SK-N-SH (cell line): ENCODE measurements at regions not wholly inside any gene's neighbourhood (a gene's known extent, or its start where the extent isn't known, plus 50 kb on each side); places are given as distances from the start of the nearest gene placed in this dataset.

Experiments
- CTCF ChIA-PET: fragments of 300-600, 350-600 bp; formaldehyde crosslinking; extraction: SDS; loops from one replicate; lab custom pipeline; 2021; lab: Yijun Ruan, JAX
- POLR2A ChIA-PET: fragments of 350-600 bp; sonication (Branson Sonifier 250); formaldehyde crosslinking; extraction: SDS; loops from one replicate; lab custom pipeline; 2020; ENCODE audit warnings: antibody characterized with exemption, inconsistent platforms; lab: Yijun Ruan, JAX
- DNase-seq: peaks from one replicate; pipeline ENCODE4 v3.0.0; 2012
- H2AFZ ChIP-seq: fragments of 200-600 bp; sonication (generic); 2 replicates; pipeline ENCODE4 v1.8.1; 2016; ENCODE audit warnings: antibody characterized with exemption, mild to moderate bottlenecking, low read depth
- H3F3A ChIP-seq: fragments of 200-600 bp; sonication (generic); replicated peaks from 2 replicates; pipeline ENCODE3; 2016; ENCODE audit warnings: antibody characterized with exemption, mild to moderate bottlenecking; ENCODE audit not compliant: insufficient read depth
- H3K27ac ChIP-seq, 2 experiments: fragments of 200-500 bp in 1 of 2; fragments of 200-600 bp in 1 of 2; sonication (Bioruptor generic) in 1 of 2; sonication (generic), shearing (Covaris generic) in 1 of 2; 2 replicates each; pipeline versions ENCODE4 v1.5.1 to v1.6.1; 2014 to 2016; ENCODE audit warnings: low read depth in 2 of 2, inconsistent platforms in 1 of 2, low read length in 1 of 2, mild to moderate bottlenecking in 1 of 2, mixed read lengths in 1 of 2
- H3K27me3 ChIP-seq: fragments of 200-600 bp; sonication (generic), shearing (Covaris generic); 2 replicates; pipeline ENCODE4 v1.6.1; 2016; ENCODE audit warnings: mixed run types; ENCODE audit not compliant: insufficient read depth
- H3K36me3 ChIP-seq, 2 experiments: fragments of 200-500 bp in 1 of 2; fragments of 200-600 bp in 1 of 2; sonication (Bioruptor generic) in 1 of 2; sonication (generic) in 1 of 2; replicated peaks in 1 of 2; 2 replicates each; pipeline versions ENCODE3 to v1.5.1; 2014 to 2016; ENCODE audit warnings: low read length in 1 of 2, mild to moderate bottlenecking in 1 of 2; ENCODE audit not compliant: insufficient read depth in 2 of 2, control insufficient read depth in 1 of 2
- H3K4me1 ChIP-seq, 2 experiments: fragments of 200-500 bp in 1 of 2; fragments of 200-600 bp in 1 of 2; sonication (Bioruptor generic) in 1 of 2; sonication (generic), shearing (Covaris generic) in 1 of 2; 2 replicates each; pipeline versions ENCODE4 v1.5.1 to v1.6.1; 2014 to 2016; ENCODE audit warnings: low read depth in 1 of 2, low read length in 1 of 2, mixed run types in 1 of 2; ENCODE audit not compliant: insufficient read depth in 2 of 2, control insufficient read depth in 1 of 2
- H3K4me2 ChIP-seq: fragments of 200-600 bp; sonication (generic), shearing (Covaris generic); 2 replicates; pipeline ENCODE4 v1.6.1; 2017; ENCODE audit warnings: mixed run types
- H3K4me3 ChIP-seq, 2 experiments: fragments of 200-500 bp in 1 of 2; fragments of 200-600 bp in 1 of 2; sonication (Bioruptor generic) in 1 of 2; sonication (generic), shearing (Covaris generic) in 1 of 2; 2 replicates each; pipeline versions ENCODE4 v1.5.1 to v1.8.1; 2014 to 2016; ENCODE audit warnings: low read depth in 2 of 2, inconsistent platforms in 1 of 2, low read length in 1 of 2, mild to moderate bottlenecking in 1 of 2, mixed read lengths in 1 of 2, moderate library complexity in 1 of 2
- H3K79me2 ChIP-seq: fragments of 200-600 bp; sonication (generic); 2 replicates; pipeline ENCODE4 v1.8.1; 2017; ENCODE audit warnings: mild to moderate bottlenecking; ENCODE audit not compliant: insufficient read depth
- H3K9ac ChIP-seq: fragments of 200-600 bp; sonication (generic); 2 replicates; pipeline ENCODE4 v1.6.1; 2017; ENCODE audit warnings: mixed run types
- H3K9me2 ChIP-seq: fragments of 200-600 bp; sonication (generic); 2 replicates; pipeline ENCODE4 v1.6.1; 2017; ENCODE audit warnings: mixed run types
- H3K9me3 ChIP-seq: fragments of 200-600 bp; sonication (generic); 2 replicates; pipeline ENCODE4 v1.6.1; 2017; ENCODE audit warnings: mixed run types, mild to moderate bottlenecking, moderate library complexity
- H4K20me1 ChIP-seq: fragments of 200-600 bp; sonication (generic); 2 replicates; pipeline ENCODE4 v1.6.1; 2017; ENCODE audit warnings: mild to moderate bottlenecking, mixed run types; ENCODE audit not compliant: insufficient read depth
- FOXM1 ChIP-seq: IDR thresholded peaks from 2 replicates; pipeline ENCODE4 v1.4.0; 2012; ENCODE audit warnings: low read depth, mild to moderate bottlenecking
- GATA2 ChIP-seq: sonication (generic); formaldehyde crosslinking; IDR thresholded peaks from 2 replicates; pipeline ENCODE4 v1.5.0; 2020; ENCODE audit warnings: mild to moderate bottlenecking, missing genetic modification reagents
- JUND ChIP-seq: IDR thresholded peaks from 2 replicates; pipeline ENCODE4 v1.4.0; 2012
- NFIC ChIP-seq: IDR thresholded peaks from 2 replicates; pipeline ENCODE4 v1.4.0; 2012; ENCODE audit warnings: borderline replicate concordance
- REST ChIP-seq: IDR thresholded peaks from 2 replicates; pipeline ENCODE4 v1.6.1; 2012; ENCODE audit warnings: mild to moderate bottlenecking, low read depth, low read length, moderate library complexity
- RFX5 ChIP-seq: IDR thresholded peaks from 2 replicates; pipeline ENCODE4 v1.6.1; 2012; ENCODE audit warnings: mild to moderate bottlenecking, improper control_type of control experiment, low read length
- RXRA ChIP-seq: IDR thresholded peaks from 2 replicates; pipeline ENCODE4 v1.4.0; 2012; ENCODE audit warnings: low read depth, mild to moderate bottlenecking, borderline replicate concordance
- SIN3A ChIP-seq: IDR thresholded peaks from 2 replicates; pipeline ENCODE4 v1.6.1; 2012; ENCODE audit warnings: low read depth, mild to moderate bottlenecking, low read length, moderate library complexity, borderline replicate concordance
- SMC3 ChIP-seq: IDR thresholded peaks from 2 replicates; pipeline ENCODE4 v1.6.1; 2012; ENCODE audit warnings: low read depth, low read length, improper control_type of control experiment
- TEAD4 ChIP-seq: IDR thresholded peaks from 2 replicates; pipeline ENCODE4 v1.4.0; 2012; ENCODE audit warnings: mild to moderate bottlenecking, borderline replicate concordance; ENCODE audit not compliant: insufficient read depth
- USF2 ChIP-seq: fragments of 150-350 bp; IDR thresholded peaks from 2 replicates; pipeline ENCODE4 v1.6.1; 2017; ENCODE audit warnings: antibody characterized with exemption, low read length, low read depth, borderline replicate concordance
- YY1 ChIP-seq: IDR thresholded peaks from 2 replicates; pipeline ENCODE4 v1.4.0; 2012; ENCODE audit warnings: low read depth, mild to moderate bottlenecking
- WGBS: methylation state at CpG from one replicate; pipeline ENCODE4 v1.1.6; 2017; ENCODE audit warnings: low lambda C conversion rate; 5-methylcytosine and 5-hydroxymethylcytosine counted together
- TF ChIP-seq, protein P1 (sequence below): fragments of 150-350 bp; IDR thresholded peaks from 2 replicates; pipeline ENCODE4 v1.6.1; 2016; ENCODE audit warnings: mild to moderate bottlenecking, low read depth, low read length
- TF ChIP-seq, protein P2 (sequence below): IDR thresholded peaks from 2 replicates; pipeline ENCODE4 v1.4.0; 2012; ENCODE audit warnings: low read depth, borderline replicate concordance

DNA sequence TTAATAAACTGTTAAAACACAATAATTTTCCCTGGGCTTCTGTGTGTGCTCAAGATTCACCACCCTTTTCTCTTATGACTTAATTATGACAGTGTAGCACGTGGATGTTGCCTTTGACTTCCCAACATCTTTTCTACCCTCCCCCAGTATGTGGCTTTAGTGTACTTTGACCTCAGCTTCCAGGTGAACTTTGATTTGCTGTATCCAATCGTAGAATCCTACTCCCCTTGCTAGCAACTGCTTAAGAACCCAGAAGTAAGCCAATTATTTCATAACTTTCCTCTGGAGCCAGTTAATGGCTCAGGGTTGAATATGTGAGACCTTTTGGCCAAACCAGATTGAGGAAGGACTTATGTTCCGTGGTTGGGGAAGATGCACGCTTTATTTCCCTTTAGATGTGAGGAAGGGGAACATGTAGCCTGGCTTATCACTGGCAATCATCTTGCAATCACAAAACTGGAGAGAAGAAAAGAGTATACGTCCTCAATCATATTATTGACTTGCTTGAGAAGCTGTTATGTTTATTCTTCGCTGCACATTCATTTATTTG, 259.6 kb upstream of the ATP2B1 start (continued):
- no peak for TF ChIP-seq REST

DNA sequence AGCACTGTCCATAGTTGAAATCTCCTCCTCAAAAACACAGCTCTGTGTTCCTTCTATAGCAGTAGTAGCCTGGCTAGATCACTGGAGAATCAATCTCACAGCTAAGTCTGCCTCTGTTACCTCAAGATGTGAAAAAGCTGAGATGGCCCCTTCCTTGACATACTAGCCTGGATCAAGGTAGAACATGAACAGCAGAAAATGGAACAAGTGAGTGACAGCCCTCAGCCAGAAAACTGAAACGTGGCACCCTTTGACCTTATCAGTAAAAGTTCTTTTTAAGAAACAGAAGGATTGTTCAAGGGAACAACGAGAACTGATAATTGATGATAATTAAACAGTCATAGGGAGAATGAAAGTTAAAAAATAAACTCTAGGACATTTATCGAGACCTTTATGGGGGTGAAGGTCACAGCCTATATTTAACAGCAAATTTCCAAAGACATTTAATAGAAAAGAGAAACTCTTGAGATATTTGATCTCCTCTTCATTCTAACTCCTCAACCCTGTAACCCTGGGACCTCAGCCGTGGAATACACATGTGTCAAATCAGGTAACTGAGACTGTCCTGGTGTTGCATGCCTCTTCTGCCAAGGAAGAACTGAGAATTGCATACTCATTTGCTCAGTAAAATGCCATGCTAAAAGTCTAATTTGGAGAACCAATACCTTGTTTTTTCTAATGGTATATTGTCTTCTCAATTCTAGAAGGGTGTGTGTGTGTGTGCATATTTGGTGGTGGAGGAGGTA, 258.0 kb upstream of the ATP2B1 start:
- H3K9ac ChIP-seq = no peak overlapping the region
- H3K9me3 ChIP-seq = no peaks in the 10 kb centered on the region
- TF ChIP-seq USF2 = no peak
- no peak for TF ChIP-seq RFX5
- no peak for TF ChIP-seq SIN3A
- TF ChIP-seq SMC3 = no peak
- H3K79me2 ChIP-seq = no peaks in the 10 kb centered on the region
- H3K27ac ChIP-seq = no peak overlapping the region
- WGBS = 70% methylated on average over 4 of the region's 4 CpGs
- H3F3A ChIP-seq = no peaks in the 10 kb centered on the region
- no peaks in the 10 kb centered on the region for H3K4me1 ChIP-seq
- no peaks in the 10 kb centered on the region for H3K36me3 ChIP-seq
- no peaks in the 10 kb centered on the region for H3K9me2 ChIP-seq
- no peak overlapping the region for H2AFZ ChIP-seq
- DNase-seq = no peak
- no peak overlapping the region for H3K4me3 ChIP-seq
- CTCF ChIA-PET = no interaction called here
- no peaks in the 10 kb centered on the region for H3K27me3 ChIP-seq
- POLR2A ChIA-PET = no interaction called here
- no peaks in the 10 kb centered on the region for H4K20me1 ChIP-seq
- H3K4me2 ChIP-seq = no peak overlapping the region

DNA sequence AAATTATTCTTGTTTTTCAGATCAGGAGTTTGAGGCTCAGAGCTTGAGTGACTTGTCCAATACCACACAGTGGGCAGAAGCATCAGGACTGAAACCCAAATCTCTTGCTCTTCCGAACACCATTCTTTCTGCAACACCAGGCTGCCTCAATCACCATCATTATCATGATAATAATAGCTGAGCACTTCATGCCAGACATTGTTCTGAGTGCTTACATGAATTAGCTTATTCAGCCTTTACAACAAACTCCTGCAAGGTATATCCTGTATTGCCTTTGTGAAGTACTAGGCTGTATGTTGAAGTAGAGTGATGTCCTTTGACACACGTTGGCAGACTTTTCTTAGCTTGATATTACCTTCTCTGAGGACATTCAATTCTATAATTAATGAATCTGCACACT, 257.4 kb upstream of the ATP2B1 start:
- DNase-seq = no peak
- Histone ChIP-seq H3F3A (no peaks in the 10 kb centered on the region), H3K4me2 (no peak overlapping the region), H3K4me1 (no peaks in the 10 kb centered on the region), H3K9me3 (no peaks in the 10 kb centered on the region), H3K79me2 (no peaks in the 10 kb centered on the region), H4K20me1 (no peaks in the 10 kb centered on the region), H3K9ac (no peak overlapping the region), H3K27me3 (no peaks in the 10 kb centered on the region), H3K36me3 (no peaks in the 10 kb centered on the region), H3K27ac (no peak overlapping the region), H3K4me3 (no peak overlapping the region), H3K9me2 (no peaks in the 10 kb centered on the region), H2AFZ (no peak overlapping the region)
- POLR2A ChIA-PET = interaction anchor here (0.6 kb wide), 1 partner anchor 212 kb away, joined by 7 read pairs; no protein-coding TSS in a partner anchor
- 81% methylated on average over 2 of the region's 2 CpGs for whole genome bisulfite sequencing
- CTCF ChIA-PET = no interaction called here
- TF ChIP-seq JUND = no peak
- TF ChIP-seq REST = no peak
- TF ChIP-seq, protein P1, sequence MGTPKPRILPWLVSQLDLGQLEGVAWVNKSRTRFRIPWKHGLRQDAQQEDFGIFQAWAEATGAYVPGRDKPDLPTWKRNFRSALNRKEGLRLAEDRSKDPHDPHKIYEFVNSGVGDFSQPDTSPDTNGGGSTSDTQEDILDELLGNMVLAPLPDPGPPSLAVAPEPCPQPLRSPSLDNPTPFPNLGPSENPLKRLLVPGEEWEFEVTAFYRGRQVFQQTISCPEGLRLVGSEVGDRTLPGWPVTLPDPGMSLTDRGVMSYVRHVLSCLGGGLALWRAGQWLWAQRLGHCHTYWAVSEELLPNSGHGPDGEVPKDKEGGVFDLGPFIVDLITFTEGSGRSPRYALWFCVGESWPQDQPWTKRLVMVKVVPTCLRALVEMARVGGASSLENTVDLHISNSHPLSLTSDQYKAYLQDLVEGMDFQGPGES = no peak
- TF ChIP-seq YY1 = no peak
- no peak for TF ChIP-seq RXRA
- TF ChIP-seq, protein P2, sequence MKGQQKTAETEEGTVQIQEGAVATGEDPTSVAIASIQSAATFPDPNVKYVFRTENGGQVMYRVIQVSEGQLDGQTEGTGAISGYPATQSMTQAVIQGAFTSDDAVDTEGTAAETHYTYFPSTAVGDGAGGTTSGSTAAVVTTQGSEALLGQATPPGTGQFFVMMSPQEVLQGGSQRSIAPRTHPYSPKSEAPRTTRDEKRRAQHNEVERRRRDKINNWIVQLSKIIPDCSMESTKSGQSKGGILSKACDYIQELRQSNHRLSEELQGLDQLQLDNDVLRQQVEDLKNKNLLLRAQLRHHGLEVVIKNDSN = no peak
- no peak for TF ChIP-seq TEAD4
- TF ChIP-seq RFX5 = no peak
- no peak for TF ChIP-seq NFIC
- no peak for TF ChIP-seq GATA2 (CRISPR knock-in tag)
- no peak for TF ChIP-seq FOXM1
